Activated gamma-delta T cell treated with Interleukin-2 at 50 U/mL for 16 hours (primary cell): ENCODE measurements at regions not wholly inside any gene's neighbourhood (a gene's known extent, or its start where the extent isn't known, plus 50 kb on each side); places are given as distances from the start of the nearest gene placed in this dataset.
"Not testable (repeated sequence)": the region's sequence is repeated elsewhere in the genome, so short reads cannot be mapped to it uniquely, and the experiment has no call there.

Experiments
- DNase-seq: peaks from one replicate; pipeline ENCODE4 v3.0.0-alpha.2; 2020

DNA sequence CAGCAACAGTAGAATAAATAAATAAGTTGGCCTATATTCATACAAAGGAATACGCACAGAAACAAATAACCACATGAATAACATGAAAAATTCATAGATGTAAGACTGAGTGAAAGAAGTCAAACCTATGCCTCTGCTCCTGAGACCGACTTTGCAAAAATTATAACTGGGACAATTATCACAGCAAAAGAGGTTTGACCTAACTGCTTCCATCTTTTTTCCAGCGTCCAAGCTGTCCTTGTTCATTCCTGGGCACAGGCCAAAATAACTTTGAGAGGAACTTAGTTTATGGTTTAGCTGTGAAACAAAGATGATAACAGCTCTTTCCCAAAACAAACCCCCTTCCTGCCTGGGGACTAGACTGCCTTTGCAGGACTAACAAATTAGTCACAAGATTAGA, 109.6 kb upstream of the NBPF11 start:
- not testable (repeated sequence) for DNase-seq

DNA sequence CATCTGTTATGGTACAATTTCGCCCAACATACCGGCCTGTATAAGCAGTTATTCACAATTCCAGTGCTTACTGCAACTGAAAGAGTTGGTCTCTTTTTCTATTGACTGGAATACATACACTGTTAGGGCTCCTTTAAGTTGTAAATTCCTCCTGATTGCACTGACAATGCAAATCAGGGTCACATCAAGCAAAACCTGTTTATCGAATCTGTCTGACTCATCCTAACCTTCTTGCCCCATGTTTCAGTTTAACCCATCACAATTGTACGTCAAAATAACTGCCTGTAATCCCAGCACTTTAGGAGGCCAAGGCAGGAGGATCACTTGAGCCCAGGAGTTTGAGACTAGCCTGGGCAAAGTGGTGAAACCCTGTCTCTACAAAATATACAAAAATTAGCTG, 105.8 kb upstream of the NBPF11 start:
- DNase-seq, result not testable (repeated sequence)

DNA sequence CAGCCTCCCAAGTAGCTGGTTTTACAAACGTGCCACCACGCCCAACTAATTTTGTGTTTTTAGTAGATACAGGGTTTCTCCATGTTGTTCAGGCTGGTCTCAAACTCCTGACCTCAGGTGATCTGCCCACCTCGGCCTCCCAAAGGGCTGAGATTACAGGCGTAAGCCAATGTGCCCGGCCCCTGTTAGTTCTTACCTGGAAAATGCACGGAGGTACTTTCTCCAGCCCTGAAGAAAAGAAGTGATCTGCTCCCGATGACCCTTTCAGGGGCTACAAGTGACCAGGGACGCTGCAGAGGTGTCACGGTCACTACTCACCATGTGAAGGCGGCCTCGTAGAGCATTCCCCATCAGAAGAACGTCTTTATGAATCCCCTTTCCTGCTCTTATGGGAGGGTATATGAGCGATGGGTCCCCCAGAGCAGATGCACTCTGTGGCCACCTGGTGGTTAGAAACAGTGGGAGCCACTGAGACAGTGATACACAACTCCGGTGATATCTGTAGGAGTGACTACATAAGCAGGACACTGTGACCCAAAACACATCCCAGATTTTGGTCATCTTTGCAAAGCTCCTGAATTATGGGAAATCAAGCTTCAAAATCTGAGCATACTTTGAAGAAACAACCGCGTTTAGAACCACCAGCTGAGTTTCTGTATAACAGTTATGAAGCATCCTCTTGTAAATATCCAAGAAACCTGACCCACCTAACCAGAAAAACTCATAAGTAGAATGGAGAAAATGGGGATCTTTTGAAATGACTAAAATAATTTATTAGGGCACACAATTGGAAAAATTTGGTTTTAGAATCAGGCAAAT, 102.7 kb upstream of the NBPF11 start:
- peak; percentile 17 for DNase-seq

DNA sequence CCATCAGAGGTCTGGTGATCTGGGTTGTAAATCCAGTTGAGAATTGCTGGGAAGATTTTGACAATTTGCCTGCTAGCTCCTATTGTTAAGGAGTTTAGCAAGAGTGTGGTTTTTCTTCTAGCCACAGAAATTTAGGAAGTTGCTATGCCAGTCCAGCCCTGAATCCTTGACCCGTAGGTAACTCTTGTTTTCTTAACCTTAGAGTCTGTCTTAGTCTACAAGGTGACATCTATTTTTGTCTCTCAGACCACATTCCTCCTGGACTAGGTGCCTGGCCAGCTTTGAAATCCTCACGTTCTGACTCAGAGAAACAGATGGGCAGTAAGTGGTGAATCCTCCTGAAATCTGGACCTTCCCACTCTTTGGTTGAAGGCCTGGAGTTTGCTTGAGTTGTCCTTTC, 101.7 kb upstream of the NBPF11 start:
- not testable (repeated sequence) for DNase-seq

DNA sequence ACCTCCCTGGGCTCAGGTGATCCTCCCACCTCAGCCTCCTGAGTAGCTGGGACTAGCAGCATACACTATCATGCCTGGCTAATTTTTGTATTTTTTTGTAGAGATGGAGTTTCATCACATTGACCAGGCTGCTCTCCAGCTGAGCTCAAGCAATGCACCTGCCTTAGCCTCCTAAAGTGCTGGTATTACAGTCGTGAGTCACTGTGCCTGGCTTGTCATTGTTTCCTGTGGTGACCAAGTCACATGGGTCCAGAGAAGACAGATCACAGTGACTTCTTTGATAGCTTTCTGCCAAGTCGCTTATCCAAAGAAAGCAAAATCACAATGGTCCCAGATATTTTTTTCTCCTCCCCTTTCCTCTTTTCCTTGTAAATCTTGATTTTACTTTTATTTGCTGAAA, 96.7 kb upstream of the NBPF11 start:
- not testable (repeated sequence) for DNase-seq

DNA sequence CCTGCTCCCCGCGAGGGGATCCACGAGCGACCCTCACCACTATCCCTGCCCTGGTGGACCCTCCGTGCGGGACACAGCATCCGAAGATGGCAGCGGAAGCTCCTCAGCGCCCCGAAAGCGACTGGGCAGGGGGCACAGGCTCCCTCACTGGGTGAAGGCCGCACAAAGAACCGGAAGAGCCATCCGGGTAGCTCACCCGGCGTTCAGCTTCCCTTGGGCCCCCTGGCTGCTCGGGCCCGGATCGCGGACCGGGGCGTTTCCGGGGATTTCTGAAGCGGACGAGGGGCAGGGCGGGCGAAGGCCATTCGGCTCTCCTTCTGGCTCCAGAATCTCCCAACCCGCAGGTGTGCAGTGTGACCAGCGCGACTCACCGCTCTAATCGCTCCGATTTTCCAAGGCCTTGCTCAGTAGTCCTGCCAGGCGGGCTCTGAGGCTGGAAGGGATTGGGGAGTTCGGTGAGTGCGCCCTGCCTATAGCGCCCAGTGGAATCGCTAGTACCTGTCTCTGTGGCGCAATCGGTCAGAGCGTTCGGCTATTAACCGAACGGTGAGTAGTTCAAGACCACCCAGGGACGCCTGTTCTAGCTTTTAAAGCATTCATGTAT, 94.3 kb upstream of the NBPF11 start:
- not testable (repeated sequence) for DNase-seq

DNA sequence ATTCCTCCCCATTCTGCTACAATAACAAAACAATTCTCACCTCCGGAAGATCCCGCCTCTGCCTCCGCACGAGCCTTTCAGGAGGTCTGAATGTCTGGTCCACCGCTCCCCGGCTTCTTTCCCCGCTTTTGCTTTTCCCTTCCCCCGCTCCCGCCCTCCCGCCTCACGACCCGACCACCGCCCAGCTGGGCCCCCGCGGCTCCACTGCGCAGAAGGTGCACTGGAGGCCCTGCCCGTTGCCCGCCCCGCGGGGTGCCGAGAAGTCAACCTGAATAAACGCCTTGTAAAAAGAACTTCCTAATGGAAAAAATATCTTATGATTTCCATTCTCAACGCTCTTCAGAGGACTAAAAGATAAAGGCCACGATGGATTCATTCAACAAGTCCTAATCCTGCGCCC, 93.8 kb upstream of the NBPF11 start:
- DNase-seq, result not testable (repeated sequence)

DNA sequence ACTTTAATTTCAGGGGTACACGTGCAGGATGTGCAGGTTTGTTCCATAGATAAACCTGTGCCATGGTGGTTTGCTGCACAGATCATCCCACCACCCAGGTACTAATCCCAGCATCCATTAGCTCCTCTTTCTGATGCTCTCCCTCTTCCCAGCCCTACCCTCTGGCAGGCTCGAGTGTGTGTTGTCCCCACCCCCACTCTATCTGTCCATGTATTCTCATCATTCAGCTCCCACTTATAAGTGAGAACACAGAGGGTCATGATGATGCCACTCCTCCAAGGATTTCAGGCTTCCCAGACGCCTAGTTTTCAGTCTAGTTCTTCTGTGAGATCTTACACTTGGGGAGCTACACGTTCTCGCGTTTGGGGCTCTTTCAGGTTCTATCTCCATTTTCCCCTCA, 93.4 kb upstream of the NBPF11 start:
- DNase-seq, result not testable (repeated sequence)

DNA sequence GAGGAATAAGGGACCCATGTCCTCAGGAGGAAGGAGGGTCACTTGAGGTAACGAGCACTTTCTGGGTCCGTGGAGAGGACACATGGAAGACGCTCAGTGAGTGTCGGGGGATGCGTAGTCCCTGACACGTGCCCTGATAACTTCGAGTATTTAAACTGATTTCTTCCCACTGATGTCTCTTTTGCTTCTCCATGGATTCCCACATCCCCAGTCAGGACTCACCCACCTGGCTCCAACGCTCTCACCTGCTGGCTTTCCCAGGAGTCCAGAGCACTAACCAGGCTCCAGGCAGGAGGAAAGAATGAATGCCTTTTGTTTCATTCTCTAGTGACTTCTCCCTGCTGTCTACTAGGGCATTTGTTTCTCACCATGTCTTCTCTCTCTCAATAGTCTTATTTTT, 81.2 kb upstream of the NBPF11 start:
- DNase-seq, result not testable (repeated sequence)

DNA sequence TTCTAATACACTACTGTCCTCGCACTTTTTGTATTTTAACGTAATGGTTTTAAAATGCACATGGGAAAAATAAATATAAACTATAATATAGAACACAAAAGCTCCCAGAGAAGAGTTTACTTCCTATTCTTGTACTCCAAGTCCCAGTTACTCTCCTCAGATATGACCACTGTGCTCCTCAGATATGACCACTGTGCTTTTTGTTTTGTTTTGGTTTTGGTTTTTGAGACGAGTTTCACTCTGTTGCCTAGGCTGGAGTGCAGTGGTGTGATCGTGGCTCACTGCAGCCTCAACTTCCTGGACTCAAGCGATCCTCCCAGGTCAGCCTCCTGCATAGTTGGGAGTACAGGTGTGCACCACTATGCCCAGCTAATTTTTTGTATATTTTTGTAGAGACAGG, 76.8 kb upstream of the NBPF11 start:
- DNase-seq, result not testable (repeated sequence)

DNA sequence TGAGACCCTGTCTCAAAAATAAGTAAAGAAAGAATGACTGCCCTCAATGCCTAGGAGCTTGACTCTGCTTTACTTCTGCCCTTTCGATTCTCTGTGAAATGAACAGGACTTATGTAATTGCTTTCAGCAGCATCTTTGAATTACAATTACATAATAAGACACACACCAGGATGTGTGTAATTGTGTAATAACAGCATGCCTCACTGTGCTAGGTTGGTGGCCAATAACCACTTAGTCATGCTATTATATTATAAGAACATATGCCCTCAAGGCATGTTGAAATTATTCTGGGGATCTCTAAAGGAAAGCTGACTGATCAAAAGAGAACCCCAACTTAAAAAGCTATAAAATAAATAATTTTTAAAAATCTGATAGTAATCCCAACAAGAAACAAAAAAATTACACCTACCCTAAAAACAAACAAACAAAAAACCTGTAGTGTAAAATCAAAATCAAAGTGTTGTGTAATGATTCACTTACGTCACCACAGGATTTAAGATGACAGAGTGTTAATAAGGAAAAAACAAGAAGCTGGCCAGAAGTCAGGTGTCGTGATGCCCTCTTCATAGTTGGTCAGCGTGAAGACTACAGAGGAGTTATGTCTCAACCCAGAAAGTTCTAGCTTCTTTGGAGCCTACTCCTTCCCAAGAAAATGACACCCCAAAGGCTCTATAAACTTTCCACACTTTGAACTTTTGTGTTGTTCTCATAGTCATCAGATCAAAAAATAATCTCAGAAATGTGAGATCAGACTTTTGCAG, 70.5 kb upstream of the NBPF11 start:
- not testable (repeated sequence) for DNase-seq

DNA sequence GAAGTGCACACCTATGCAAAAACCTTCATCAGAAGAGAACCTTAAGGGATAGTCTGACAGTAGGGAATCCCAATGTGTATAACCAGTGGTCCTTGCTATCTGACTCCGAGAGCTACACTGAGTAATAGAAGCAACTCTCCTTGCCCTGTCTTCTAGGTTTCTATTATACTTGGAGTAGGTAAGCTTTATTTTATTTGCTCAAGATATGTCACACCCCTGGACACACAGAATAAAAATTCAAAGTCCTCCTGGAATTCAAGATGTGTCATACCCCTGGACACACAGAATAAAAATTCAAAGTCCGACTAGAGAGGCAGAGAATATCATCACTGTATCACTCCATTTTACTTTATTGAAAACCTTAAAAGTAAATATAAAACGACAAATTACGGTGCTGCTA, 69.5 kb upstream of the NBPF11 start:
- not testable (repeated sequence) for DNase-seq

DNA sequence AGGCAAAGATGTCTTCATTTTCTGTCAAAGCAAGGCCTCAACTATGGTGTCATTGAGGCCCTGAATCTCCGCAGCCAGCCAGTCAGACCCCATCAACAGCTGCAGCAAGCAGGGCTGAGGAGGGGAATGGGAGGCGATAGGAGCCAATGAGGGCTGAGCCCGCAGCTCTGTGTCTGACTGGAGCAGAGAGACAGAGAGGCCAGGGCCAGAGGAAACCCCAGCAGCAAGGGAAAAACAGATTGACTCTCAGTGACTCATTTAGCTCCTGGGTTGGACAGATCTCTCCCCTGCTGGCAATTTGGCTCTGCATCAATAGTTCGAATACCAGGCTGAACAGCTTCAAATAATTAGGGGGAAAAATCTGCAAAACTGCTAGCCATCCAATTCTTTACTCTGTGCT, 67.1 kb upstream of the NBPF11 start:
- not testable (repeated sequence) for DNase-seq

DNA sequence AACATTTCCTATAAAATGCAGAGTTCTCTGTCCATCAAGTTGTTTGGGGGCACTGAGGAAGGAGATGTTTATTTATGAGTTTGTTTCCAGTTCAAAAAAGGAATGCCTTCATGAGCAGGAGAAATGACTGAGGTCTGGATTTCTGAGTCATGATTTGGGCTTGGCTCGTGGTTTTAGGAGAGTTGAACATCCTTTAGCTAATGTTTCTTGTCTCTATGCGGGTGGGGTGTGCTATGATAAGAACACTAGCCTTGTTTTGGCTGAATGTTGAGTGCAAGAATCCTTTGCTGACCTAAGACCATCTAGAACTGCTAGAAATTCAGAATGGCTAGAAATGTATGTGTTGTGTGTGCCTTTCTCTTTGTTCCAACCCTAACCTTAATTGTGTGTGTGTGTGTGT, 59.1 kb upstream of the NBPF11 start:
- not testable (repeated sequence) for DNase-seq

DNA sequence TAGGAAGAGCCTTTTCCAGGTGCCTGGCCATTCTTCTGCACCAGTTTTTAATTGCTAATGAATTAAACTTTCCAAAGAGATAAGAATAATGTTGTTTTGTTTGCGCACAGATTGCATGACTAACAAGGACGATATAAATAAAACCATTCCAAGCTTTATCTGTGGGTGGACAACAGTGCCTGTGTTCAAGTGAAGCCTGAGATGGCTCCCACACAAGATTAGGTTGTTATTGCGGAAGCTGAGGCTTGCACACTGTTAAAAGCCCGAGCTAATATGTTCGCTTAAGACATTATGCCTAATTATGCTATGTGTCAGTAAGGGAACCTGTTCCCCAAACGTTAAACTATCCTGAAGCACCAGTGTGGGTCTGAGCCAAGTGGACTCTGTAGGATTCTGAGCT, 58.5 kb upstream of the NBPF11 start:
- not testable (repeated sequence) for DNase-seq

DNA sequence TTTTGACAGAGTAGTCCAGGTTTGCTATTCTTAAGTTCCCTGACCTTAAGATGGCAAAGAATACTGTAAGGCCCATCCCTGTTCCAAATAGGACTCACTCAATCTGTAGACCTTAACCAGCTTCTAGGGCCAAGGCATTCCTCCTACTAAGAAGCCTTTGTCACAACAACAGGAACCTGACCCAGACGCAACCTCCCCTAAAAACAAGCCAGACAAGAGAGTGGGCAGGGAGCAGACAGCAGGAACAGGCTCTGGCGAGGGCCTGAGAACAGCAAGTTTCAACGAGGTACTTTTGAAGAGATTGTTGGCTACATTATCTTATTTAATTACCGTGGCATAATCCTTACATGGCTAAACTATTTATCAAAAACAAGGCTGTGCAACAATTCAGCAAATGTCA, 58.1 kb upstream of the NBPF11 start:
- not testable (repeated sequence) for DNase-seq

DNA sequence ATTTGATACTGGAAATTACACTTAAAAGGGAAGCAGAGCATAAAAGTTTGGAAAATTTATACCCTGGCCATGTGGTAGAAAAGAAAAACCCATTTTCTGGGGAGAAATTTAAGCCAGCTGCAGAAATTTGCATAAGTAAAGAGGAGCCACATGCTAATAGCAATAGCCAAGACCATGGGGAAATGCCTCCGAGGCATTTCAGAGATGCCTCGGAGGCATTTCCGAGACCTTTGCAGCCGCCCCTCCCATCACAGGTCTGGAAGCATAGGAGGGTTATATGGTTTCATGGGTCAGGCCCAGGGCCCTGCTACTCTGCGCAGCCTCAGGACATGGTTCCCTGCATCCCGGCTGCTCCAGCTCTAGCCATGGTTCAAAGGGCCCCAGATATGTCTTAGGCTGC, 49.9 kb upstream of the NBPF11 start:
- DNase-seq, result not testable (repeated sequence)
